ENCODE measurements at regions not wholly inside any gene's neighbourhood (a gene's known extent, or its start where the extent isn't known, plus 50 kb on each side); places are given as distances from the start of the nearest gene placed in this dataset.

GRCh38 chr18:72114801-72115594 is 429.1 kb downstream of the CBLN2 start:
- H3K27ac ChIP-seq: no peak overlapping the region
- no peak overlapping the region for H3K4me3 ChIP-seq
- TF ChIP-seq CTCF (IDR thresholded peaks at IDR 0.05): no peak

GRCh38 chr18:72107647-72108383 is 436.3 kb downstream of the CBLN2 start:
- H3K27ac ChIP-seq: no peak overlapping the region
- H3K4me3 ChIP-seq: no peak overlapping the region
- no peak for TF ChIP-seq CTCF (IDR thresholded peaks at IDR 0.05)
- no peak for DNase-seq (ENCODE audit: low spot score)

More at GRCh38 chr18:72114801-72115594, 429.1 kb downstream of the CBLN2 start:
- DNase-seq (ENCODE audit: low spot score): no peak

- H3K4me3 ChIP-seq: no peak overlapping the region
- no peak for DNase-seq (ENCODE audit: low spot score)
- no peak for TF ChIP-seq CTCF (IDR thresholded peaks at IDR 0.05)
- no peak overlapping the region for H3K27ac ChIP-seq
Measured at GRCh38 chr18:72104851-72105250, 439.3 kb downstream of the CBLN2 start.

GRCh38 chr18:72102412-72102811 is 441.7 kb downstream of the CBLN2 start:
- no peak for TF ChIP-seq CTCF (IDR thresholded peaks at IDR 0.05)
- no peak for DNase-seq (ENCODE audit: low spot score)
- no peak overlapping the region for H3K27ac ChIP-seq
- no peak overlapping the region for H3K4me3 ChIP-seq

- no peak overlapping the region for H3K27ac ChIP-seq
- H3K4me3 ChIP-seq: no peak overlapping the region
- no peak for TF ChIP-seq CTCF (IDR thresholded peaks at IDR 0.05)
- DNase-seq (ENCODE audit: low spot score): no peak
Measured at GRCh38 chr18:72100465-72101004, 443.6 kb downstream of the CBLN2 start.

GRCh38 chr18:72091369-72091768 is 452.8 kb downstream of the CBLN2 start:
- no peak for TF ChIP-seq CTCF (IDR thresholded peaks at IDR 0.05)
- Histone ChIP-seq H3K4me3 (no peak overlapping the region), H3K27ac (no peak overlapping the region)
- no peak for DNase-seq (ENCODE audit: low spot score)
